EH (cell line): ENCODE measurements at regions not wholly inside any gene's neighbourhood (a gene's known extent, or its start where the extent isn't known, plus 50 kb on each side); places are given as distances from the start of the nearest gene placed in this dataset.
"Not testable (repeated sequence)": the region's sequence is repeated elsewhere in the genome, so short reads cannot be mapped to it uniquely, and the experiment has no call there.

ENCODE experiments used
- DNase-seq: peaks from one replicate; pipeline ENCODE4 v3.0.0-alpha.2; 2015; ENCODE audit warnings: low read depth

DNA sequence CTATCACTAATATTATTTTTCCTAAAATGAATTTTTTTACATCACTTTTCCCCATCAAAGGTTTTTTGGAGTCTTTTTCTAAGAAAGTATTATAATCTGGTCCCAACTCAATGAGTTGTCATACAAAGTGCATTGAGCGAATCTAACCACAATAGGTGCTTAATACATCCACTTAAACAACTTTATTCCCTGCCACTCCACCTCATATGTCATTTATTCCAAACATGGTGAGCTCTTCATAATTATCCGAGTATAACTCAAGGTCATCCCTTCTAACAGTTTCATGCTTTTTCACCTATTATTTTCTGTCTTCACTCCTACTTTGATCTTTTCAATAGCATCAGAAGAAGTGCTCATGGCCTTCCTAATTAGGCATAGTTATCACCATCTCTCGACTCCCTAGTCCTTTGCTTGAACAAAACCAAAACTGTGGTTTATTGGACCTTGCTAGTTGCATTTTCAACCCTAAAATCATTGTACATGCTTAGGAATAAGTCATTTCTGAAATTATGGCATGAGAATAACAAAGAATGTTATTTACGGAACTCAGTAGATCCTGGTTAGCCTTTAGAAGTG lies 754.7 kb upstream of the CTNND2 start:
- DNase-seq = no peak

DNA sequence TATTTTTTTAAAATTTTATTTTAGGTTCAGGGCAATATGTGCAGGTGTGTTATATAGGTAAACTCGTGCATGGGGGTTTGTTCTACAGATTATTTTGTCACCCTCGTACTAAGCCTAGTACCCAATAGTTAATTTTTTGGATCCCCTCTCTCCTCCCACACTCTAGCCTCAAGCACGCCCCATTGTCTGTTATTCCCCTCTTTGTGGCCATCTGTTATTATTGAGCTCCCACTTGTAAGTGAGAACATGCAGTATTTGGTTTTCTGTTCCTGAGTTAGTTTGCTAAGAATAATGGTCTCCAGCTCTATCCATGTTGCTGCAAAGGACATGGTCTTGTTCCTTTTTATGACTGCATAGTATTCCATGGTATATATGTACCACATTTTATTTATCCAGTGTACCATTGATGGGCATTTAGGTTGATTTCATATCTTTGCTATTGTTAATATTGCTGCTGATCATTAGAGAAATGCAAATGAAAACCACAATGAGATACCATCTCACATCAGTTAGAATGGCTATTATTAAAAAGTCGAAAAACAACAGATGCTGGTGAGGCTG lies 753.7 kb upstream of the CTNND2 start:
- DNase-seq = not testable (repeated sequence)

DNA sequence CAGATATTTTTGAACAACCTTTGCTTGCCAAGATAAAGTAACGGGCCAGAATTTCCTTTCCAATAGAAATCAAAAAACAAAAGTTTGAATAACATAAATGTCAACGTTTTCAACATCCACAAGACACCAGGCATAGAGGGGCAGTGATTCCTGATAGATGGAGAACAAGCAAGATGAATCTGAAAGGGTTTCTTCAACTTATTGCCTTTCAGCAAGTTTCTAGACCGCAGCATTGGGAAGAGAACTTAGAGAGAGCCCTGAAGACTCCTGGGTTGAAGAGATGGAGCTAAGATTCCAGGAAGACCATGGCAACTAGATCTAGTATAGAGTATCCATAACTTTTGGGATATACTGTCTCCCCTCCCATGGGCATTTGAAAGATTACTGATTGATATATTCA lies 751.4 kb upstream of the CTNND2 start:
- DNase-seq = no peak

DNA sequence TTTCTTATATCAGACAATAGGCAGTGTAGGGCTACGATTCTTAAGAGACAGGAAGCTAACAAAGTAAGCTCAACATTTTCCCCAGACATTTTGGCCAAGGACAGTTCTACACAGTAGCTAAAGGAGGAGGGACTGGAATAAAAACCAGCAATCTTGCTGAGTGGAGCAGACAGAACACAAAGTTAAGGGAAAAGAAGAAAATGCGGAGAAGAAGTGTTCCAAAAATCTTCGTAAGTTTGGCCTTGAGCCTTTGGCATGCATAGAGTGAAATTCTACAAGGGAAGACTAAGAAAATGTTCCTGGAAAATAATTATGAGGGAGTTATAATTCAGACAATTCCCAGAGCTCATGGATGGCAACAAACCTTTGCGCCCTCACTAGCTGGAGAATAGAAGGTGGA lies 748.0 kb upstream of the CTNND2 start:
- DNase-seq = no peak

DNA sequence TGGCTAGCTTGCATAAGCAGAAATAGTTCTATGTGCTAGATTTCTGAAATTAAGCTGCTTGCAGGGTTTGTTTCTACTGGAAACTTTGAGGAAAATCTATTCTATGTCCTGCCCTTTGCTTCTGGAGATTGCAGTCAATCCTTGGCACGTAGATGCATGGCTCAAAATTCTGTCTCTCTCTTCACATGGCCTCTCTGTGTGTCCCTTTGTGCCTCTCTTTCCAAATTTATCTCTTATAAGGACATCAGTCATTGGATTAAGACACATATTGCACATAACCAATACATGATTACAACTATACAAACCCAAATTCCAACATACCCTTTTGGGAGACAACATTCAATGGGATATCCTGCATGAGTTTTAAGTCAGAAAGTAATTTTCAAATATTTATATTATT lies 744.3 kb upstream of the CTNND2 start:
- no peak for DNase-seq

DNA sequence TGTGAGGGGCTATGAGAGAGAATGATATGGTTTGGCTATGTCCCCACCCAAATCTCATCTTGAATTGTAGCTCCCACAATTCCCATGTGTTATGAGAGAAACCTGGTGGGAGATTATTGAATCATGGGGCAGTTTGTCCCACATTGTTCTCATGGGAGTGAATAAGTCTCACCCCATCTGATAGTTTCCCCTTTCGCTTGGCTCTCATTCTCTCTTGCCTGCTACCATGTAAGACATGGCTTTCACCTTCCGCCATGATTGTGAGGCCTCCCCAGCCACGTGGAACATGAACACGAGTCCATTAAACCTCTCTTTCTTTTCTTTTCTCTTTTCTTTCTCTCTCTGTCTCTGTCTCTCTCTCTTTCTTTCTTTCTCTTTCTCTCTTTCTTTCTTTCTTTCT lies 743.4 kb upstream of the CTNND2 start:
- DNase-seq = no peak

DNA sequence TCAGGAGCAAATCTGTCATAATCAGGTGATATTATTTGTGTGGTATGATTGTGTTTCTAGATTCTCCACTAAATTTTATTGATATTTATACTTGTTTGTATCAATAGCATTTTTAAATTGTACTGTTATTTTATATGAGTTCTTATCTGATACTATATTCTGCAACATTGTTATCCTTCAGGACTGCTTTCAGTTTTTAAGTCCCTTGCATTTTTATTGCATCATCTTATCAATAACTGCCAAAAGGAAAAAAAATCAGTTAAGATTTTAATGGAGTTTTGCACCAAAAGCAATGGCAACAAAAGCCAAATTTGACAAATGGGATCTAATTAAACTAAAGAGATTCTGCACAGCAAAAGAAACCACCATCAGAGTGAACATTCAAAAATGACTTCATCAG lies 741.3 kb upstream of the CTNND2 start:
- DNase-seq = no peak

DNA sequence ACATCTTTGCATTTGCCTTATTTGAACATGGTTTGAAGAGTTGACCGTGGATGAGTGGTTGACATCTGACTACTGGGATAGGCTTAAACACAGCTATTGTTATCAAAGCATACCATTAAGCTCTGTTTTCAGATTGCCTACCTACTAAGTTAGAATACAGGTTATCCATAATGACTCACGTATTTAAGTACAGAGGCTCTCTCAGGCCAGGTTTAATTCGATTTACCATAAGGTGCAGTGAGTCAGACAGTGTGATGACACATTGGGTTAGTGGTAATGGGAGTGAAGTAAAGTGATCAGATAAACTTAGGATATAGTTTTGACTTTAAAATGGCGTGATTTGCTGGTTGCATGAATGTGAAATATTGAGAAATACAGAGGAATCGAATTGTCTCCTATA lies 732.0 kb upstream of the CTNND2 start:
- DNase-seq = no peak

DNA sequence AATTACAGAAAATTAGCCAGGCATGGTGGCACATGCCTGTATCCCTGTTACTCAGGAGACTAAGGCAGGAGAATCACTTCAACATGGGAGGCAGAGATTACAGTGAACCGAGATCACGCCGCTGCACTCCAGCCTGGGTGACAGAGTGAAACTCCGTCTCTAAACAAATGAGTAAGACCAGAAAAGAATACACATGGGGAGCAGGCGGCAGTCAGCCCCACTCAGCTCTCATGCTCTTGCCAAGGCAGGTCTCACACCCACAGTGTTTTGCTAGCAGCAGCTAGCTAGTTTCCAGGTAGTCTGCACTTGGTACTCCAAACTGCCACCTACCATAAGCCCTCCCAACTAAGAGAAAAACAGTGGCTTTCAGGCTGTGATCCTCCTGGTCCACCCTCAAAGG lies 722.3 kb upstream of the CTNND2 start:
- DNase-seq = no peak

DNA sequence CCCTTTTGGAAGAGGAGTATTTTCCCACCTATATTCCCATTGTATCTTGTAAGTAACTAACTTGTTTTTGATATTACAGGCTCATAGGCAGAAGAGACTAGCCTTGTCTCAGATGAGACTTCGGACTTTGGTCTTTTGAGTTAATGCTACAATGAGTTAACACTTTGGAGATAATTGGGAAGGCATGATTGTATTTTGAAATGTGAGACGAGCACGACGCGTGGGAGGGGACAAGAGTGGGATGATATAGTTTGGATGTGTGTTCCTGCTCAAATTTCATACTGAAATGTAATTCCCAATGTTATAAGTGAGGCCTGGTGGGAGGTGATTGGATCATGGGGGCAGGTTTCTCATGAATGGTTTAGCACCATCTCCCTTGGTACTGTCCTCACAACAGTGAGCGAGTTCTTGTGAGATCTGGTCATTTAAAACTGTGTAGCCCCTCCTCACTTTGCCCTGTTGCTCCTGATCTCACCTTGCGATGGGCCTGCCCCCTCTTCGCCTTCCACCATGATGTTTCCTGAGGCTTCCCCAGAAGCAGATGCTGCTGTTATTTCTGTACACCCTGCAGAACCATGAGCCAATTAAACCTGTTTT lies 721.5 kb upstream of the CTNND2 start:
- DNase-seq = no peak

DNA sequence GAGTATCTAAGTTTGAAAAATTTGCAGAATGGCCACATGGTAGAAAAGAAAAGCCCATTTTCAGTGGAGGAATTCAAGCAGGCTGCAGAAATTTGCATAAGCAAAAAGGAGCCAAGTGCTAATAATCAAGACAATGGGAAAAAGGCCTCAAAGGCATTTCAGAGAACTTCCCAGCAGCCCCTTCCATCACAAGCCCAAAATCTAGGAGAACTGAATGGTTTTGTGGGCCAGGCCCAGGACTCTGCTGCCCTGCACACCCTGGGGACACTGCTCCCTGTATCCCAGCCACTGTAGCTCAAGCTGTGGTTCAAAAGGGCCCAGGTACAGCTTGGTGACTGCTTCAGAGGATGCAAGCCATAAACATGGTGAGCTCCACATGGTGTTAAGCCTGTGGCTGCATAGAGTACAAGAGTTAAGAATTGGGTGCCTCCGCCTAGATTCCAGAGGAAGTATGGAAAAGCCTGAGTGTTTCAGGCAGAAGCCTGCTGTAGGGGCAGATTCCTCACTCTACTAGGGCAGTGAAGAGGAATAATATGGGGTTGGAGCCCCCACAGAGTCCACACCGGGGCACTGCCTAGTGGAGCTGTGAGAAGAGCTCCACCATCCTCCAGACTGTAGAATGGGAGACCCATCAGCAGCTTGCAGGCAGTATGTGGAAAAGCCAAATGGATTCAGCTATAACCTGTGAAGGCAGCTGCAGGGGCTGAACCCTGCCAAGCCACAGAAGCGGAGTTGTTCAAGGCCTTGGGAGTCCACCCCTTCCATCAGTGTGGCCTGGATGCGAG lies 720.7 kb upstream of the CTNND2 start:
- no peak for DNase-seq

DNA sequence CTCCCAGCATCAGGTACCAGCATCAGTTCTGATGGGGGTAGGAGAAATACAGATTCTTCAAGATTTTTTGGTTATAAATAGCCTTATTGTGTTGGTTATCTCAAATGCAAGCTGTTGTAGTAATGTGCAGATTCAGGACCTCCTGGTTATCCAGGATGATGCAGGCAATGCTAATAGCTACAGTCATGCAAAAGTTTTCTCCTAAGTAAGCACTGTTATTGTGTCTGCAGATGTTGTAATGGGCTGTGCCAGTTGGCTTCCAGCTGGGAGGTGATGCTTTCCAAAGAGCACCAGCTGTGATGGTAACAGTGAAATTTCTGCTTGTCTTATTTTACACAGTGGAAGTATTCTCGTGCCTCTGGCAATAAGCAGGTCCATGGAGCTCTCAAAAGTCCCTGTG lies 719.2 kb upstream of the CTNND2 start:
- DNase-seq = no peak

DNA sequence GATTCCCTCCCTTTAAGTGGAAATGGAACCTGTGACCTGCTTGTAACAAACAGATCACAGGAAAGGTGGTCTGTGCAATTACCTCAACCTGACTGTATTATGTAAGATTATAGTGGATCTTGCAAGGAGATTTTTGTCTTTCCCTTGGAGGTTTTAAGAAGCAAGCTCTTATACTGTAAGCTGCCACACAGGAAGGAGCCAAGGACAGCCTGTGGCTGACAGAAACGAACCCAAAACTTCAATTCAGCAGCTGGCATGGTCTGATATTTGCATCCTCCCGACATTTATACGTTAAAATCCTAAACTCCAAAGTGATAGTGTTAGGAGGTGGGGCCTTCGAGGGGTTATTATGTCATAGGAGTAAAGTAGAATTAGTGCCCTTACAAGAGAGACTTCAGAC lies 711.8 kb upstream of the CTNND2 start:
- DNase-seq = no peak

DNA sequence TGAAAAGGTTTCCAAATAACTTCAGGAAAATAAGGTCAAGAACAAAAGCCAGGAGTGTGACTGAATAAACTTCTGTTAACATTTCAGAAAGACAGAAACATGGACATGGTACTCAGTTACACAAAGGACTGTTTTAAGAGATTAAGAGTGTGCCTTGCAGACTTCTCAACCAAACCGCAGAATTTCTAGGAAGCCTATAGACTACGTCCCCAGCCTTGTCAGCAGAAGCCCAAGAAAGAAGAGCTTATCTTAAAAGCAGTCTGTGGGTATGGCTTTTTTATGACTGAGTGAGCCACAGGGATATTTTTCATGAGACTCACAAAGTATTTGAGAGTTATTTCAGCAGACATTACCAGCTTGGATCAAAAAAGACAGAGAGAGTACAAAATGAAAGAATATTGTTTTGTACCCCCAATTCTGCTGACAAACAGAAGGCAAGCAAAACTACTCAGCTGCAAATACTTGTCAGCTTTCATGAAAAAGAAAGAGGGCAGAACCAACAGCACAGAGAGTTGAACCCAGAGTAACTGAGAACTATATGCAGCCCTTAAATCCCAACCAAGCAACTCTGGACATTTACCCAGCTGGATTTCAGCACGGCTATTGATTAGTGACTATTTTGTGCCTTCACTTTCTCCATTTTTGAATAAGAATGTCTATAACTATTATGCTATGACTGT lies 711.0 kb upstream of the CTNND2 start:
- no peak for DNase-seq

DNA sequence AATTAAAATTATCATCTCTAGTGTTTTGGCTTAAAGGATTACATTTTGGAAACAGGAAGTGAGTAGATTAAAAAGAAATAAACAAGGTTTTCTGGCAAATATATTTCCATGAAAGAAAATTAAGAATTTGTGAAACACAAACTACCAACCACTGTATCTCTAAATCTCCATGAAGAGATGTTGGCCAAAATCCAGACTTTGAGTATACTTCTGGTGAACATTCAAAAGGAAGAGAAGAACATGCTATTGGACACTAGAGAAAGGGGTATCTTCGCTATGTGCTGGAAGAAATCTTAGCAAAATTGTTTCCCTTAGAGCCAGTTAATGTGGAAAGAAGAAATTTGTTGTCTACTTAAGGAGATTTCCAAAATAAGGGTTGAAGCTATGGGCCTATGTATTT lies 710.4 kb upstream of the CTNND2 start:
- no peak for DNase-seq

DNA sequence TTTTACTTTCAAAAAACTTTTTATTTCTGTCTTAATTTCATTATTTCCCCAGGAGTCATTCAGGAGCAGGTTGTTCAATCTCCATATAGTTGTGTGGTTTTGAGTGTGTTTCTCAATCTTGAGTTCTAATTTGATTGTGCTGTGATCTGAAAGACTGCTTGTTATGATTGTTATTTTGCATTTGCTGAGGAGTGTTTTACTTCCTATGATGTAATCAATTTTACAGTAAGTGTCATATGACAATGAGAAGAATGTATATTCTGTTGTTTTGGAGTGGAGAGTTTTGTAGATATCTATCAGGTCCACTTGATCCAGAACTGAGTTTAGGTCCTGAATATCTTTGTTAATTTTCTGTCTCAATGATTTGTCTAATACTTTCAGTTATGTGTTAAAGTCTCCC lies 706.9 kb upstream of the CTNND2 start:
- DNase-seq = no peak

DNA sequence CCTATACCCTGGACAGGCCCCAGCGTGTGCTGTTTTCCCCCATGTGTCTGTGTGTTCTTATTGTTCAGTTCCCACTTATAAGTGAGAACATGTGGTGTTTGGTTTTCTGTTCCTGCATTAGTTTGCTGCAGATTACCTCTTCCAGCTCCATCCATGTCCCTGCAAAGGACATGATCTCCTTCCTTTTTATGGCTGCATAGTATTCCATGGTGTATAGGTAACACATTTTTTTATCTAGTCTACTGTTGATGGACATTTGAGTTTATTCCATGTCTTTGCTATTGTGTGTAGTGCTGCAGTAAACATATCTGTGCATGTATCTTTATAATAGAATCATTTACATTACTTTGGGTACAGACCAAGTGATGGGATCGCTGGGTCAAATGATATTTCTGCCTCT lies 703.6 kb upstream of the CTNND2 start:
- not testable (repeated sequence) for DNase-seq

DNA sequence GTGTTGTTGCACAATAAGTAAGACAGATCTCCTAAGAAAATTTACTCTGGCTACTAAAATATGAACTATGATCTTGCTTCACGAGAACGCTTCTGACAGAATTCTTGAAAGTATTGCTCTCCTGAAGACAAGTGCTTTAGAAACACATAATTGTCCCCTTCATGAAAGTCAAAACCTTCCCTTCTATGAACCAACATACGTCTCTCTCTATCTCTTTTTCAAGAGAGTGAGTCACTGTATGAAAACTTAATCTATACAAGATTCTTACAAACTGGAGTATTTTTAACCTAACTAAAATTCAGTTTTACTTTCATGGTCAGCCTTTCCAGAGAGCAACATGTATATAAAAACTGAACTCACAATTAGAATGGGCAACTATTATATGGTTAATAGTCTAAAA lies 688.0 kb upstream of the CTNND2 start:
- DNase-seq = no peak

DNA sequence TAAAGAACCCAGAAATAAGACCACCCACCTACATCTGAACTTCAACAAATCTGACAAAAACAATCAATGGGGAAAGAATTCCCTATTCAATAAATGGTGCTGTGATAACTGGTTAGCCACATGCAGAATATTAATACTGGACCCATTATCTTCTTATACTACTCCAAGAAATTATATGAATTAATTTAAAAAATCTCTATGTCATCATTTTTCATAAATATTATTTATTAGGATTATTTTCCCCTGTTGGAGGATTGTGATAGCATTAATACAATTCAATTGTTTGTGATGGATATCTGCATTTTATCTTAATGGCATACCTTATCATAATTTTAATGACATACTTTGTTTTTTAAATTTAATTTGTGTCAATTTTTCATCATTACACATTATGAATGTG lies 682.2 kb upstream of the CTNND2 start:
- no peak for DNase-seq

DNA sequence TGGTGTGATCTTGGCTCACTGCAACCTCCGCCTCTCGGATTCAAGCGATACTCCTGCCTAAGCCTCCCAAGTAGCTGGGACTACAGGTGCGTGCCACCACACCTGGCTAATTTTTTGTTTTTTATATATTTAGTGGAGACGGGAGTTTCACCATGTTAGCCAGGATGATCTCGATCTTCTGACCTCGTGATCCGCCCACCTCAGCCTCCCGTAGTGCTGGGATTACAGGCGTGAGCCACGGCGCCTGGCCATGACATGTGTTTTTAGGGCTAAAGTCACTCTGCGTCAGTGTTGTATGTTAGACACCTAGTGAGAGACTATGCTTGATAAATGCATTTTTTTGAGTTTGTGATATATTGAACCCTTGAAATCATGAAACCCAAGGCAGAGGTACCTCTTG lies 674.6 kb upstream of the CTNND2 start:
- not testable (repeated sequence) for DNase-seq

DNA sequence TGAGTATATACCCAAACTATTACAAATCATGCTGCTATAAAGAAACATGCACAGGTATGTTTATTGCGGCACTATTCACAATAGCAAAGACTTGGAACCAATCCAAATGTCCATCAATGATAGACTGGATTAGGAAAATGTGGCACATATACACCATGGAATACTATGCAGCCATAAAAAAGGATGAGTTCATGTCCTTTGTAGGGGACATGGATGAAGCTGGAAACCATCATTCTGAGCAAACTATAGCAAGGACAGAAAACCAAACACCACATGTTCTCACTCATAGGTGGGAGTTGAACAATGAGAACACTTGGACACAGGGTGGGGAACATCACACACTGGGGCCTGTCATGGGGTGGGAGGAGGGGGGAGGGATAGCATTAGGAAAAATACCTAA lies 672.7 kb upstream of the CTNND2 start:
- not testable (repeated sequence) for DNase-seq

DNA sequence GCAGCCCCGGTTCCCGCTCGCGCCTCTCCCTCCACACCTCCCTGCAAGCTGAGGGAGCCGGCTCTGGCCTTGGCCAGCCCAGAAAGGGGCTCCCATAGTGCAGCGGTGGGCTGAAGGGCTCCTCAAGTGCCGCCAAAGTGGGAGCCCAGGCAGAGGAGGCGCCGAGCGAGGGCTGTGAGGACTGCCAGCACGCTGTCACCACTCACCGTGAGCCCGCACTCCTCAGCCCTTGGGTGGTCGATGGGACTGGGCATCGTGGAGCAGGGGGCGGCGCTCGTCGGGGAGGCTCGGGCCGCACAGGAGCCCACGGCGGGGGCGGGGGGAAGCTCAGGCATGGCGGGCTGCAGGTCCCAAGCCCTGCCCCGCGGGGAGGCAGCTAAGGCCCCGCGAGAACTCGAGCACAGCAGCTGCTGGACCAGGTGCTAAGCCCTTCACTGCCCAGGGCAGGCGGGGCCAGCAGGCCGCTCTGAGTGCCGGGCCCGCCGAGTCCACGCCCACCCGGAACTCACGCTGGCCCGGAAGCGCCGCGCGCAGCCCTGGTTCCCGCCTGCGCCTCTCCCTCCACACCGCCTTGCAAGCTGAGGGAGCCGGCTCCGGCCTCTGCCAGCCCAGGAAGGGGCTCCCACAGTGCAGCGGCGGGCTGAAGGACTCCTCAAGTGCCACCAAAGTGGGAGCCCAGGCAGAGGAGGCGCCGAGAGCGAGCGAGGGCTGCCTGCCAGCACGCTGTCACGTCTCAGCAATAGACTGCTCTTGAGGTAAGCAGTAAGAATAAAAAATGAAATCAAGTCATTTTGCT lies 670.2 kb upstream of the CTNND2 start:
- not testable (repeated sequence) for DNase-seq
